GM18508 (cell line): ENCODE measurements at regions not wholly inside any gene's neighbourhood (a gene's known extent, or its start where the extent isn't known, plus 50 kb on each side); places are given as distances from the start of the nearest gene placed in this dataset.
"Not testable (repeated sequence)": the region's sequence is repeated elsewhere in the genome, so short reads cannot be mapped to it uniquely, and the experiment has no call there.

Experiments
- ATAC-seq: cut with Tn5 transposase; IDR thresholded peaks from one replicate; pipeline ENCODE4 v1.9.1; 2021; ENCODE audit warnings: moderate number of reproducible peaks; ENCODE audit not compliant: insufficient read depth, unreplicated experiment

DNA sequence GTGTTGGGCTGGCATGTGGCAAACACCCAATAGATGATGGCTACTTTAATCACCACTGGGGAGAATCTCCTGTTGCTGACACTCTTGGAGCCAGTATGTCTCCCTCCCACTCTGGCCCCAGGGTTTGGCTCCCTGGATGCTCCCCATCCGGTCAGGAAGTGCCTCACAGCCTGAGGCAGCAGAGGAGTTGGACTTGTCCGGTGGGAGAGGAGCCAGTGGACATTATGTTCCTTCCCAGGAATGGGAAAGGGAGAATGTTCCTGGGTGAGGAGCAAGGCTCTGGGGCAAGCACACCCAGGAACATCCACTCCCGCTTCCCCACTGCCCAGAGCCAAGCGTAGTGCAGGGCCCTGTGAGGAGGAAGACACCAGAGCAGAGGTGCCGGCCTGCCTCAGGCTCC, 84.6 kb upstream of the NAV2 start:
- no peak for ATAC-seq

DNA sequence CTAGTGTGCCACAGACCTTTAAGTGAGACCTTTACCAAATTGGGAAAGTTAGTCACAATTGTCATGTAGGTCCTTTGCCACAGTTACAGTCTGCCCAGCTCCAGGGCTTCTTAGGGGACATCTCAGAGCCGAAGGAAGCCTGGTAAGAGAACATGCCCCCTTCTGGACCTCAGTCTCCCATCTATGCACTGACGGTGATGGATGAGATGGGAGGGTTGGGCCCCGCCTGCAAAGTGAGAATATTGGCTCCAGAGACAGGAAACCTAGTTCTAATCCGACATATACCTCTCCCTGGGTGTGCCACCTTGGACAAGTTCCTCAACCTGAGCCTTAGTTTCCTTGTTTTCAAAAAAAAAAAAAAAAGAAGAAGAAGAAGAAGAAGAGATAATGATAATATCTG, 85.1 kb upstream of the NAV2 start:
- no peak for ATAC-seq

DNA sequence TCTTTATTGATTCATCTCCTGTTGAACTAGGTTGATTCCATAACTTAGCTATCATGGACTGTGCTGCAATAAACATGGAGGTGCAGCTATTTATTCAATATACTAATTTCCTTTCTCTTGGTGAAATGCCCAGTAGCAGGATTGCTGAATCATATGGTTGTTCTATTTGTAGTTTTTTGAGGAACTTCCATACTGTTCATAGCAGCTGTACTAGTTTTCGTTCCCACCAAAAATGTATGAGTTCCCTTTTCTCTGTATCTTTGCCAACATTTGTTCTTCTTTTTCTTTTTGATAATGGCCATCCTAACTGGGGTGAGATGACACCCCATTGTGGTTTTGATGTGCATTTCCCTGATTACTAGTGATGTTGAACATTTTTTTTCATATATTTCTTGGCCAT, 87.2 kb upstream of the NAV2 start:
- ATAC-seq = no peak

DNA sequence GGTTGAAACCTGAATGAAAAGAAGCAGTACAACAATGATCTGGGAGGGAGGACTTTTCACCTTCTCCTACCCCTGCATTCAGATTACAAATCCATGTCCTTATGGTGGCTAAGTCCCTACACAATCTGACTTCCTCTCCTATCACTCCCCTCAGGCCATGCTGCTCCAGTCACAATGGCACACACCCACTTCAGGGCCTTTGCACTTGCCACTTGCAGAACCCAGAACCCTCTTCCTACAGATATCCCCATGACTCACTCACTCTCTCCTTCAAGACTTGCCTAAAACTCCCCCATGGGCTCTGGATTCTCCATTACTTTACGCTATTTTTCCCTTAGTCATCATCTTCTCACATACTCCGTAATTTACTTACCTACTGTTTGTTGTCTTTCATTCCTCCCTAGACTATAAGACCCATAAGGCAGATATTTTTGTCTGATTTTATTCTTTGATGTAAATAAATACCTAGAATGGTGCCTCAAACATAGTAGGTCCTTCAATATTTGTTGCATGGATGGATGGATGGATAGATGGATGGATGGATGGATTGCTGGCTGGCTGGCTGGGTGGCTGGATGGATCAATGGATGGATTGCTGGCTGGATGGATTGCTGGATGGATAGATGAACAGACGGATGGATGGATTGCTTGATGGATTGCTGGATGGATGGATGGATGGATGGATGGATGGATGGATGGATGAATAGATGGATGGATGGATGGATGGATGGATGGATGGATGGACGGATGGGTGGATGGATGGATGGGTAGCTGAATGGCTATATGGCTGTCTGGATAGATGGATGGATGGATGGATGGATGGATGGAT, 94.7 kb upstream of the NAV2 start:
- ATAC-seq = no peak

DNA sequence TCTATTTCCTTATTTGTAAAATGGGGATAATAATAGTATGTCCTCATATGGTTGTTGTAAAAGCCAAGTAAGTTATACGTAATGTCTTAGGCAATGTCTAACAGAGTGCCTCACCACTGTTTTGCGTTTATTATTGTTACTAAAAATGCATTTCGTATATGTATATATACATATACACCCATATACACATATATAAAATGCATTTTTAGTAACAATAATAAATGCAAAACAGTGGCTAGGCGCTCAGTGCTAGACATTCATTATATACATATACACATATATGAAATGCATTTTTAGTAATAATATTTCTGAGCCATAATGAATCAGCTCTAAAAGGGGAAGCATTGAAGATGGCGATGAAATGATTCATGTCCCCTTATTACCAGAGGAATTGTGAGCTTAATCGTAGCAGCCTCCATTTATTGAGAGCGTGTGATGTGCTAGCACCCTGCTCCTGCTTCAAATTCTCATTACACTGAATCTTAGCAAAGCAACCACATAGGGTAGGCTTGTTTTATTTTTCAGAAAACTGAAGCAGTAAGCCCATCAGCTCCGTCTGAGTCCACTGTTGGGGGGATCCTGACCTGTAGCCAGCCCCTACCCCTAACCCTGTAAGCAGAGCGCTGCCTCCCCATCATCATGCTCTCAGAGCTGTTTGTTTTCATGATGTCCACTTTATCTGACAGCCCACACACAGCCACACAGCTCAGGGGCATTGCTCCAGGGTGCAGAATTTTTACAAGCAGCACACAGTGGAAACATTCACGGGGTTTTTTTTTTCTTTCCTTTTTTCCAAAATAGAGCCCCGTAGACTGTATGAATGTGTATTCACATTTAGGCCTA, 97.1 kb upstream of the NAV2 start:
- no peak for ATAC-seq

DNA sequence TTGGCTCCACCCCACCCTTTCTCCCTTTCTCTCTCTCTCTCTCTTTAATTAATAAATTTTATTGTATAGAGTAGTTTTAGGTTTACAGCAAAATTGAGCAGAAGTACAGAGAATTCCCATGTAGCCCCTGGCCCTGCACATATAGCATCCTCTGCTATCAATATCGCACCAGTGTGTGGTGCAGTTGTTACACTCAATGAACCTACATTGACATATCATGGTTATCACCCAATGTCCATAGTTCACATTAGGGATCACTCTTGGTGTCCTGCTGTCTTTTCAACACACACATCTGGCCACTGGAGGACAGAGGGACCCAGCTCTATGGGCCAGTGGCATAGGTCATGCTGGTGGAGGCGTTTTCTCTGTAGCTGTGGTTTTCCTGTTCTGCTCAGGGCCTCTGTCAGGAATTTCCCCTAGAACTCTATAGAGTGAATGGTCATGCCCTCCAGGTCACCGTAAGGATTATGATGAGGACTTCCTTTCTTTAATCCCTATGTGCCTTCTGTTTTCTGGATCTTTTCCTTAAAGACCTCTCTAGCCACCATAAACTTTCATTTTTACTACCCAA, 98.2 kb upstream of the NAV2 start:
- no peak for ATAC-seq

DNA sequence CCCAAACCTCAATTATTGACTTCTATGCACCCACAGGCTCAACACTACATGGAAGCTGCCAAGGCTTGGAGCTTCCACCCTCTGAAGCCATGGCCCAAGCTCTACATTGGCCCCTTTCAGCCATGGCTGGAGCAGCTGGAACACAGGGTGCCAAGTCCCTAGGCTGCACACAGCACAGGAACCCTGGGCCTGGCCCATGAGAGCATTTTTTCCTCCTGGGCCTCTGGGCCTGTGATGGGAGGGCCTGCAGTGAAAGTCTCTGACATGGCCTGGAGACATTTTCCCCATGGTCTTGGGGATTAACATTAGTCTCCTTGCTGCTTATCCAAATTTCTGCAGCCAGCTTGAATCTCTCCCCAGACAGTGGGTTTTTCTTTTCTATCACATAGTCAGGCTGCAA, 100.6 kb upstream of the NAV2 start:
- not testable (repeated sequence) for ATAC-seq

DNA sequence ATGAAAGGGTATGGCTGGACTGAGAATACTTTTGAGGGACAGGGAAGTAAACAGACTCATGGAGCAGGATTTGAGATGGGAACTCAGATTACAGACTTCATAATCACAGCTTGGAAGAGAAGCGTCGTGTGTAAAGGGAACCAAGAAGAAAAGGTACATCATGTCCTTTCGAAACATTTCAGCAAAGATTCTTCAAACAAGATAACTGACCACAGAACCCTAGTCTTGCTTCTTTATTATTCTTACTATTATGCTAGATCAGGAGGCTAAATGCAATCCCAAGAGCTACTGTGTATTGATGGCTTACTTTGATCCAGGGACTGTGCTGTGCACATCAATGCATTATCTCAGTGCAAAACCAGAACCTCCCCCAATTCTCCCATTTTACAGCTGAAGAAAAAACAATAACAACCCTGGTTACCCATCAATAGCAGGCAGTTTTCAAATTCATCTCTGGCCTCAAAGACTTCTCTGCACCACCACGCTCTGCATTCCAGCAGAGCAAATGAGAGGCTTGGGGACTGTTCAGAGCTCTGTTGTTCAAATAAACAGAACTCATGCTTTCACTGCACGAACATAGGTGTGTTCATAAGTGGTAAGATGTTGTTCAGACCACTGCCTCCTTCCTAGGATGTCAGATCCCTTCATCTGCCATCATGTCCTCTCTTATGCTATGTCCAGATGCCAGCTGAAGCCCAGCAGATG, 104.8 kb upstream of the NAV2 start:
- ATAC-seq = no peak

DNA sequence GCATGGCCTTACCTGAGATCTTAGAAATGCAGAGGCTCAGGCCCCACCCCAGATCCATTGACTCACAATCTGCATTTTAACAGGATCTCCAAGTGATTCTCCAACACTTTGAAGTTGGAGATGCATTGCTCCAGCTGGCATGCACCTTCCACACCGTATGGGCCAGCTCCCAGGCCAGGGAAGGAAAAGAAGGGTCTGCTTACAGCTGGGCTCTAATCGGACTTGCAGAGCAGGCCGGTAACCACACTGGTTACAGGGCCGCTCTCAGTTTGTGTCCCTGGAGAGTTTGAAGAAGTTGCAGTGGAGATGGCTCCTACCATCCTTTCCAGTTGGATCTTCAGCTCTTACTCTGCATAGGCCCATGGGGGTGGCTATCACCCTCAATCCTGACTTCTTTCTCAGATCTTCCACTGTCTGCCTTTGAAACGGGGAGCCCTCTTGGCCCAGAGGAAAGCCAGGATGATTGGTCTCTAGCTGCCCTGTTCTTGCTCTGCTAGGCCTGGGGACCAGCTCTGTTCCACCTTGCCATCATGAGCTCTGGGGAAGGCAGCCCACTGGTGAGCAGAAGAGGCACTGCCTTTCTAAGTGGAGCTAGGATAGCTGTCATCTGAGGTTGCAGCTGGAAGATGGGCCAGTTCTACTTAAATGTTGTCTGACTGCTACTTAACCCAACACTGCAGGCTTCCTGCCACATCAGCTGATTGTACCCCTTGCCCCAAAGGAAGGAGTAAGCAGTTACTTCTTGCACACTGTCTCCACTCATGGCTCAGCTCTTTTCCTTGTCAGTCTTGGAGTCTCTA, 105.6 kb upstream of the NAV2 start:
- no peak for ATAC-seq

DNA sequence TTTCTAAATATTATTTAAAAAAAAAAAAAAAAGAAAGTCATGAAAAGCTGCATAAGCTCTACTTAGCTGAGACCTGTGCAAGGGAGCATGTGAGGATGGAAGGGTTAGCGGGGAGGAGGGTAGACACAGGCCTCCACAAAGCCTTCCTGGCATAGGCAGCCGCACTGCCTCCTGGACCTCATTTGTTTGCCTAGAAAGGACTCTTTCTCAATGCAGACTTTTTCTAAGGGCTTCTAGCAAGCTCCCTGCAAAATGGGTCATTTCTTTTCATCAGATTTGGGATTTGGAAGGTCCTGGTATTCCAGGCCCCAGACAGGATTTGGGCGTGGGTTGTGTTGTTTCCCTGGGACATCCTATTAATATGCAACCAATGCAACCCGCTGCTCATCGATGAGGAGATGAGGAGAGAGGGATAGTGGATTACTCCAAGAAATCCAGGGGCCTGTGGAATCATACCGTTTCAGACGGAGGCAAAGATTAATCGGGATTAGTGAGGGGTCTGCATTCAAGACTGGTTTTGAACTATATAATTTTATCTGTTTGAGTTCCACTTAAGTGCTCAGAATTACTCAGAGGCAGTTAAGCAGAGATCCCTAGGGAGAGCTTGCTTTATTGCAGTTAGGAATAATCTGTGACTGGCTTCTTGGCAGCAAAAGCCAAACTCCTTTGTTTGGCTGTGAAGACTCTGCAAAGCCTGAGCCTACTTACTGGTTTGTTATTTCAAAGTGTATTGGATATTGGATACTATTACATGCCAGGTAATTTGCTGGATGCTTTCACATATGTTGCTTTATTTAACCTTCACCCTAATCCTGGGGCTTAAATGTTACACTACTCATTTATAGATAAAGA, 106.9 kb upstream of the NAV2 start:
- ATAC-seq = no peak

DNA sequence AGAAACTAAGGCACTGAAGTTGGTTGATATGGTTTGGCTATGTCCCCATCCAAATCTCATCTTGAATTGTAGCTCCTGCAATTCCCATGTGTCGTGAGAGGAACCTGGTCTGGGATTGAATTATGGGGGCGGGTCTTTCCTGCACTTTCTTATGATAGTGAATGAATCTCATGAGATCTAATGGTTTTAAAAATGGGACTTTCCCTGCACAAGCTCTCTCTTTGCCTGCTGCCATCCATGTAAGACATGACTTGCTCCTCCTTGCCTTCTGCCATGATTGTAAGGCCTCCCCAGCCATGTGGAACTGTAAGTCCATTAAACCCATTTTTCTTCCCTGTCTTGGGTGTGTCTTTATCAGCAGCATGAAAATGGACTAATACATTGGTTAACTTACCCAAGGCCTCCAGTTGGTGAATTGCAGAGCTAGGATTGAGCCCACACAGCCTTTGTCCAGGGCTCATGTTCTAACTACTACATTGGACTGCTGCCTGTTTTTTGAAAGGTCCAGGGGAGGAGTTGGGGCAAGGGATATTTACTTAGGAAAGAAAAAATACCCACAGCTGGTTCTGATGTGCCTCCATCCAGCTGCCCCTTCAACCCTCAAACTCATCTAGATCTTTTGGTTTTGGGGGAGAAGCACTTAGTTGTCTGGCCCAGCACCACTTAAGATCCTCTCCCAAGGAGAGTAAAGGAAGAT, 107.8 kb upstream of the NAV2 start:
- ATAC-seq = no peak

DNA sequence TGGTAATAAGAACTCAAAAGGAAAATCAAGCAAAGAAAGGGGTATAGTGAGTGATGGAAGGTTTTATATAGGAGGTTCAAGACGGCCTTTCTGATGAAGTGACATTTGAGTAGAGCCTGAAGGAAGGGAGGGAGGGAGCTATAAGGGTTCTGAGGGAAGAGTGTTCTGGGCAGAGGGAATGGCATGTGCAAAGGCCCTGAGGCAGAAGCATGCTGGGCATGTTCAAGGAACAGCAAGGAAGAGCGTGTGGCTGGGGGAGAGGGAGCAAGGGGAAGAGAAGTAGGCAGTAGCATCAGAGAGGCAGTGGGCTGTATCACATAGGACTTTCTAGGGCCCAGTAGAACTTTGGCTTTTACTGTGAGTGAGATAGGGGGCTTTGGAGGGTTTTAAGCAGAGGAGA, 108.9 kb upstream of the NAV2 start:
- no peak for ATAC-seq

DNA sequence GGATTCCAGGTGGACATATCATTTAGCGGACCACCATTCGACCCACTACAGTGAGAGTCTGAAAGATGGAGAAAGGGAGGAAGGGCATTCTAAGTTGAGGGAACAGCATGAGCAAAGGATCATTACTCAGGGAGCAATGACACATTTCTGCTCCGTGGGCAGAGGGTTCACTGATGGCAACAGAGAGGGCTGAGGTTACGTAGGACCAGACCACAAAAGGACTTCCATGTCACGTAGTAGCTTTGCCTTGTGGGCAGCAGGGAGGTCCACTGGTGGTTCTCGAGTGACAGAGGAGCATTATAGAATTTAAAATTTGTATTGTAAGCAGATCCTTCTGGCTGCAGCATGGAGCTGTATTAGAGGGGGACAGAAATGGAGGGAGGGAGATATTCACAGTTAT, 109.7 kb upstream of the NAV2 start:
- no peak for ATAC-seq

DNA sequence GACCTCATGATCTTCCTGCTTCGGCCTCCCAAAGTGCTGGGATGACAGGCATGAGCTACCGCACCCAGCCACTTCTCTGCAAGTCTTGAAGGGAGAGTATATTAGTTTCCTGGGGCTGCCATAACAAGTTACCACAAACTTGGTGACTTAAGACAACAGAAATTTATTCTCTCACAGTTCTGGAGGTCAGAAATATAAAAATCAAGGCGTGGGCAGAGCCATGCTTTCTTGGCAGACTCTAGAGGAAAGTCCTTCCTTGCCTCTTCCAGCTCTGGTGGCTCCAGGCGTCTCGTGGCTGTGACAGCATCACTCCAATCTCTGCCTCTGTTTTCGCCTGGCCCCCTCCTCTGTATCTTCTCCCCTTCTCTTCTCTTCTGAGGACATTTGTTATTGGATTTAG, 110.2 kb upstream of the NAV2 start:
- no peak for ATAC-seq

DNA sequence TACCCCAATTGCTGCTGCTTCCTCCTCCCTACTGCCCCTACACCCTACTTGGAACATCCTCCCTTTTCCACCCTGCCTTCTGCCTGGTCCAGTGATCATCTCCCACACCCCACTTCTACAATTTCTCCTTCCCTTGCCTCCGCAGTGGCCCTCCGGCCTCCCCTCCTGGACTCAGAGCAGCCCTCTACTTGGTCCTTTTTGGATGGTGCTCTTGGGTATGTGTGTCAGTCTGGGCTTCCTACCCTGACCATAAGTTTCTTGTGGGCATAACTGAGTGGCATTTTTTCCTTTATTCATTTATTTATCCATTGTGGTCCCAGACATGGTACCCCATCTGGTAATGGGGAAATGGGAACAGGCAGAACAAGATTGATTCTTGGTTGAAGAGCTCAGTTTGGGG, 111.4 kb upstream of the NAV2 start:
- no peak for ATAC-seq

DNA sequence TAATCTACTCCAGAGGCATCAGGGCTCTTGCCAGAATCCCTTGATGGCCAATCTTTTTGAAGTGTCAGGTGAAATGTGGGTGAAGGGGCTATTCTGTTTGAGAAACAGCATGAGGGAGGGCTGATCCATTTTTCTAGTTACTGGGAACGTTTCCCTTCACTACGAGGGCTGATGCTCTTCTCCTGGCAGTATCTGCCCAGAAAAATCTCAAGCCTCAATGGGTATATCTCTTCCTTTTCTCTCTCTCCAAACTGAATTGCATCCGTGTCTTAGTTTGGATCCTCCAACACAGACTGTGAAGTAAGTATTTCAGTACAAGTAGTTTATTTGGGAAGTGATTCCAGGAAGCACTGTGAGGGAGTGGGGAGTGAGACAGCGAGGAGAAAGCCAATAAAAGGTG, 113.0 kb upstream of the NAV2 start:
- ATAC-seq = no peak

DNA sequence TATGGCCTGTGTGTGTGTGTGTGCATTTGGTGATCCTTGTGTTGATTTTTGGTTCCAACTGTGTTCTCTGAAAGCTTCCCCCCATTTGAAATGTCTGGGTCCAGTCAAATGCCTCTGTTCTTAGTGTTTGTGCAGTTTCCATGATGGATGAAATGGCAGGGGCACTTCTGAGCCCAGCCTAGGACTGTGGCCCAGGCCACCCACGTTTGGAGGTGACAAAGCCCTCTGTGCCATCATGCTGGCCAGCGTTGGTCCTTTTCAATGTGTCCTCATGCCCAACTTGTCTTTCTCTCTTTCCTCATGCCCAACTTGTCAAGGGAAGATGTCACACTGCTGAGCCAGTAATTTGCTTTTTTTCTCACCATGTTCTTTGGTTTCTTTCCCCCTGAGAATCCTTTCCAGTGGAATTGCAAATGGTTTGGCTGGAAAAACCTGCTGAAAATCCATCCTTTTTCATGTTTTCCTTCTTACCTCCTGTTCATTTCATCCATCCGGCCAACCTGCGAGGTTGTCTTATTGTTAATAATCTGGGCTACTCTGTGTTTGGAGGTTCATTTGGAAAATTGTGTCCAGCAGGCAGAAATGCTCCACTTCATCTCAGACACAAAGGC, 113.7 kb upstream of the NAV2 start:
- ATAC-seq = no peak

DNA sequence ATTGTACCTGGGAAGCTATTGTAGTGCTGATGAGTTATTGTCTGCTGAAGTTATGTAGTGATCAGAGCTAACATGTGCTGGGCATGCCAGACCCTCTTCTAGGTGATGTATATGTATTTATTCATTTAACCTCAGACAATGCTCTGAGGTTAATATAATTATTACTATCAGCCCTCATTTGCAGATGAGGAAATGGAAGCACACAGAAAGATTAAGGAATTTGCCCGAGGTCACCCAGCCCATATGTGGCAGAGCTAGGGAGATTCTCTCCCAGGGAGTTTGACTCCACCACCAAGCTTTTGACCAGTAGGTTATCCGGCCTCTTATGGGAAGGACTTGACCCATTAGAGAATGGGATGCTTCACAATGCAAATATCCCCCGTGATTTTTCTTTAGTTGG, 114.2 kb upstream of the NAV2 start:
- no peak for ATAC-seq
